Omental fat pad (tissue), 3 donors: ENCODE measurements at regions not wholly inside any gene's neighbourhood (a gene's known extent, or its start where the extent isn't known, plus 50 kb on each side); places are given as distances from the start of the nearest gene placed in this dataset. TPM values are rescaled to one million over a fixed set of nuclear protein-coding genes. Genes with fewer than 3 reads are reported as not detected.
A peak's percentile ranks its signal among the peaks of the same experiment; 100 is the strongest.

Experiments used
- ATAC-seq: fragments of 150-250 bp; one replicate; pipeline ENCODE4 v1.9.1; 2016; ENCODE audit warnings: mild to moderate bottlenecking, moderate library complexity; ENCODE audit not compliant: low FRiP score
- DNase-seq: peaks from one replicate; pipeline ENCODE4 v3.0.0-alpha.2; 2019; ENCODE audit warnings: low spot score
- CTCF ChIP-seq, 3 donors: fragments of 450-650 bp; IDR thresholded peaks; one replicate each; pipeline ENCODE4 v1.5.1; 2016 to 2017; ENCODE audit warnings: antibody characterized with exemption in 3 of 3, mild to moderate bottlenecking in 3 of 3, moderate library complexity in 2 of 3
- small RNA-seq: library from RNA; depleted of rRNA; stranded (forward); fragments of <200 nt; gene quantifications from one replicate; pipeline ENCODE3, GENCODE V24; 2016

- DNase-seq (no peak), ATAC-seq (no peak)
- no peak for TF ChIP-seq CTCF (IDR thresholded peaks at IDR 0.05)
Observed at GRCh38 chr2:126579868-126580267, 76.1 kb upstream of the GYPC start.

- no peak for DNase-seq
- ATAC-seq, result peak; percentile 54
- TF ChIP-seq CTCF (IDR thresholded peaks at IDR 0.05), result no peak
Observed at GRCh38 chr2:126586317-126586716, 69.6 kb upstream of the GYPC start.

DNA sequence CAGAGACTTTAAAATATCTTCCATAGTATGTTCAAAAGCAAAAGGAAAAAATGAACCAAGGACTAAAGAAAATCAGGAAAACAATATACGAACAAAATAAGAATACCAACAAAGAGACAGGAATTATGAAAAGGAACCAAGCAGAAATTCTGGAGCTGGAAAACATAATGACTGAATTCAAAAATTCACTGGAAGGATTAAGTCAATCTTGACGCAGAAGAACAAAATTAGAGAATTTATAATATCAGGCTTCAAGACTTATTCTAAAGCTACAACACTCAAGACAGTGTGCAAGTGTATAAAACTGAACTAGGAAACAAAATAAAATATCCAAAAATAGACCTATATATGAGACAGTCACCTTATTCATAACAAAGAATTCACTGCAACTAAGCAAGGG lies 56.9 kb upstream of the GYPC start:
- no peak for ATAC-seq
- TF ChIP-seq CTCF (IDR thresholded peaks at IDR 0.05), result no peak
- no peak for DNase-seq

- no peak for TF ChIP-seq CTCF (IDR thresholded peaks at IDR 0.05)
- no peak for DNase-seq
- ATAC-seq, result no peak
Observed at GRCh38 chr2:126600742-126601141, 55.2 kb upstream of the GYPC start.

GRCh38 chr2:126602334-126602733 lies 53.6 kb upstream of the GYPC start:
- DNase-seq, result no peak
- TF ChIP-seq CTCF (IDR thresholded peaks at IDR 0.05), result no peak
- no peak for ATAC-seq

Small RNA genes in the stretch of these regions (small RNA-seq; reads per million reads assigned to genes)
- not detected for gene AC097499.1
- gene RNU6-259P, result not detected
